HG03064 (cell line): ENCODE measurements at regions not wholly inside any gene's neighbourhood (a gene's known extent, or its start where the extent isn't known, plus 50 kb on each side); places are given as distances from the start of the nearest gene placed in this dataset.
A peak's percentile ranks its signal among the peaks of the same experiment; 100 is the strongest.
"Not testable (repeated sequence)": the region's sequence is repeated elsewhere in the genome, so short reads cannot be mapped to it uniquely, and the experiment has no call there.

Experiments
- ATAC-seq: cut with Tn5 transposase; IDR thresholded peaks from one replicate; pipeline ENCODE4 v1.9.1; 2021; ENCODE audit warnings: low read depth; ENCODE audit not compliant: unreplicated experiment

DNA sequence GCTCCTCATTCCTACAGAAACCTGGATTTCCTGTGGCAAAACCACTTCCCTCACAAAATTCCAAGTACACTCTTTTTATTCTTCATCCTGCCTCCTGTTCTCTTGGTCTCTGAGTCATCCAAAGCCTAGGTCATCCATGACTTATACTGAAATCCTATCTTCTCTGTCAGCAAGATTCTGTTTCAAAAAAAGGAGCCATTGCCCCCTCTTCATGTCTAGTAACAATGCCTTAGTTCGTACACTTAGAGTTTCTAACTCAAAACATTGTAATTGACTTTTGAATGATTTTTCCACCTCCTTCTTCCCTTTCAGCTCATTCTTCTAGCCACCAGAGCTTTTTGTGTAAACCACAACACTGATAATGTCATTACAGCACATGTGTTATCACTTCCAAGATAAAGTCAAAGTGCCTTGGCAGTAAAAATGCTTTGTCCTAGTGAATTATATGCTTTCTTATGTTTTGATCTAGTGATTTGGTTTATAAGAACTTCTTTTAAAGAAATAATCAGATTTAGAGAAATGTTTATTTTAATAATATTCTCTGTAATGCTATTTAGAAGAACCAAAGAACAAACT lies 256.5 kb upstream of the NECTIN3 start:
- no peak for ATAC-seq

DNA sequence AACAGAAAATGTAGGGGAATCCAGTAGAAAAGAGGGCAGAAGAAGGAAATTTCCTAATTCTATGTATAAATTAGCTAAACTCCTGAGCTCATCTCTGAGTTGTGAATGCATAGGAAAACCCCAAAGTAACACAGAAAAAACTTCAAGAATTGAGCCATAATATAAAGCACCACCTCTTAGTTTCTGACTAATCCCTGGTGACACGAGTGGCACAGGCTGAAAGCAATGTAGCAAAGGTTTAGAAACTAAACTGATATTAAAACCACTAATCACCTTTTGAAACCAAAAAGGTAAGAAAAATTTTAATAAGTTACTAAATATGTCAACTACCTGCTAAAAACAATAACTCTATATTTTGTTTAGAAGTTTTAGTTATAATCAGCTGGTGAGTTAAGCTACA lies 255.6 kb upstream of the NECTIN3 start:
- peak; percentile 50 for ATAC-seq

DNA sequence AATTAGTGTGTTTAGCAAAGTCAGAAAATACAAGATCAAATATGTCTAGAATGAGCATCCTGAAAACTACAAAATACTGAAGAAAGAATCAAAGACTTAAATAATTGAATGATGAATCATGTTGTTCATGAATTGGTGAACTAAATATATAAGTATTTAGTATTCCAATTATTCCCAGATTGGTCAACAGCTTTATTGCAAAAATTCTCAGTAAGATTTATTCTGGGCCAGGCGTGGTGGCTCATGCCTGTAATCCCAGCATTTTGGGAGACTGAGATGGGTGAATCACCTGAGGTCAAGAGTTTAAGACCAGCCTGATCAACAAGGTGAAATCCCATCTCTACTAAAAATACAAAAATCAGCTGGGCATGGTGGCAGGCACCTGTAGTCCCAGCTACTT lies 250.0 kb upstream of the NECTIN3 start:
- no peak for ATAC-seq

DNA sequence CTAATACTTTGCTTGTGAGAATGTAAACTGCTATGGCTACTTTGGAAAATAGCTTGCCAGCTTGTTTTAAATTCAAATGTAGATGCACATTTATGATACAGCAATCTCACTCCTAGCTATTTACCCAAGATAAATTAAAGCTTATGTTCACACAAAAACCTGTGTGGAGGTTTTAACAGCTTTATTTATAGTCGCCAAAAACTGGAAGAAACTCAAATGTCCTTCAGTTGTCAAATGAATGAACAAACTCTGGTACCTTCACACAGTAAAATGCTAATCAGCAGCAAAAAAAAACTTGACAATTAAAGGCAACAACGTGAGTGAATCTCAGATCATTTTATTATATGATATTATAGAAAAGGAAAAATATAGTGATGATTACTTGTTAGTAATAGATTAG lies 248.6 kb upstream of the NECTIN3 start:
- no peak for ATAC-seq

DNA sequence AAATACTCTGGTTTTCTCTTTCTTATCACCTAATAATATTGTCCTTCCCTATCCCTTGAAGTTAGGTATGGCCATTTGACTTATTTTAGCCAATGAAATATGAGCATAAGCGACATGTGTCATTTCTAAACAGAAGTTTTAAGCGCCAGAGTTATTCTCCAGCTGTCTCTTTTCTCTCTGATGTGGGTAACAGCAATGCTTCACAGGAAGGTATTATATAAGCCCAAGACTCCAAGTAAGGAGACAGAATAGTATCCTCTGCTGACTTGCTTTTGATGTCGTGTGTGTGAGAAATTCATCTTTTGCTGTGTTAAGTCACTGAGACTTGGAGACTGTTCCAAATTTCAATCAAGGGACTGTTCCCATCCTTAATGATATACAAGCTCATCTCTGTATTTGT lies 224.6 kb upstream of the NECTIN3 start:
- no peak for ATAC-seq

DNA sequence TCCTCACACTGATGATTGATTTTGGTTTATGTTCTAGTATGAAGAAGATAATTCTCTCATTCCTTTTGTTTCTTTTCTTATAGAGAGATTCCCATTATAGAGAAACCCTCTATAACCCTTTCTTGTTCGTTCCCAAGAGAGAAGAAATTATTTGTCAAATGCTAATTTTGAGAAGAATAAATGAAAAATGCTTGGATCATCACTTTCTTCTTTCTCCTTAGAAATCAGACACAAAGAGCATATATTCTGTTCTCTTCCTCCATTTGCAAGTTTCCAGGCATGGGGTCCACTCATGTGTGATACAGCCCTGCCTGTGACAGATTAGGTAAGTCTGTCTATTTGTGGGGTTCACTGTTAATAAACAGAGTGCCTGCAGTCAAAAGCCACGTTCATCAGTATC lies 222.6 kb upstream of the NECTIN3 start:
- no peak for ATAC-seq

DNA sequence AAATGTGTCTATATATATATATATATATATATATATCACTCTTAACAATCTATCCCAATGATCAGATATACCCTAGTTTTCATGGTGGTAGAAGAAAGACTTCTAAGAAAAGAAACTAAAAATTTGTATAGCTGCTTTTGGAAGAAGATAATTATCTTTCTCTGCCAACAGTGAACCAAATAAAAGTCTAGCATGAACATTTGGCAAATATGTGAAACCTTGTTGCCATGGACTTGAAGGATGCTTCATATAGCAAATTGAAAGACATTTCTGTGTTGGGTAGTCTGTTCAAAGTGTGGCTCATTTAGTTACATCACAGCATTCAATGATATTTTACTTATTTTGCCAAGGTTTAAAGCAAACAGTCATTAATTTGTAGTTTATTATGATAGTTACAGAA lies 219.9 kb upstream of the NECTIN3 start:
- no peak for ATAC-seq

DNA sequence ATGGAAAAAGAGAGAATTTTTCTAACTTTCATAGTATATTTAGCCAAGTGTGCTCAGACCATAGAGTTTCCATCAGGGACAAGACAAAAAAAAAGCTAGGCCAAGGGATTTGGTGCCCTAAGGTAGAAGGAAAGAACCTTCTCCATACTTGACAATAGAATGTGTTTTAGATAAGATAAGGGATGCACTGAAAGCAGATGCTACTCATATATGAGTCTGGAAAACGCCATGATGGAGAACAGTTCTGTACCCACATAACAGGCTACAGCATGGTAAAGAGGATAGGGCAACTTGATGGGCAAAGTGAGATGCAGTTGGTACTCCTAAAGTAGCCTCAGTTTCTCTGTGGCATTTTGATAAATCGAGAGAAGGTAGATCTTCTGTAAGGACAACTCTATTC lies 216.4 kb upstream of the NECTIN3 start:
- no peak for ATAC-seq

DNA sequence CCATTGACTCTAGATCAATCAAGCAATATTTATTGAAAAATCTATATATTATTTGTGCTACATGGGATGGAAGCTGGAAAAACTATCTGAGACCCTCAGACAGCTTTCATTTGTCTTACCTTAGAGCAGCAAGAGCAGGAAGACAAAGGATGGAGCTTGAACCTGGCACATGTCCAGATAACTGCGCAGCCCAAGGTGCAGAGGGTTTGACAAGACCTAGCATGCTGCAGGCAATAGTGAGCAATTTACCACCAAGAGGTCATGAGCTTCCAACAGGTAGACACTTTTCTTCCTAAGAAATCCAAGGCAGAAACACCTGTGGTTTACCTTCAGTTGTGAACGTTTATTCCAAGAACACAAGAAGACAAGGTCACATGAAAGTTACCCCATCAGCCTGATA lies 214.7 kb upstream of the NECTIN3 start:
- no peak for ATAC-seq

DNA sequence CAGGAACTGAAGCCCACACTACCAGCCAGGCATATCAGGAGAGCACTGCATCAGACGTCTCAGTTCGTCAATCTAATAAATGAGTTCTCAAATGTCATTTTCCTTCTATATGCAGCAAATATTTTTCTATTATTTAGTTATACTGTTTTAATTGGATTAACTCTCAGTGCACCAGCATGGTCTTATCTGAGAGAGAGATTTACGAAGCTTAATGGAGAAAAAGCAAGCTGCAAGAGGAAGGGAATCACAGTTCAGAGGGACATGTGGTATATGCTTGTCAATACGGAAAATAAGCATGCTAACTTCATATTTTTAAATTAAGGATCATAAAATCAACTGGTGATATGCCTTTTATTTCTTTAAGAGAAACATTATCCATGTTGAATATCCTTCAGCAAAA lies 213.1 kb upstream of the NECTIN3 start:
- ATAC-seq = no peak

DNA sequence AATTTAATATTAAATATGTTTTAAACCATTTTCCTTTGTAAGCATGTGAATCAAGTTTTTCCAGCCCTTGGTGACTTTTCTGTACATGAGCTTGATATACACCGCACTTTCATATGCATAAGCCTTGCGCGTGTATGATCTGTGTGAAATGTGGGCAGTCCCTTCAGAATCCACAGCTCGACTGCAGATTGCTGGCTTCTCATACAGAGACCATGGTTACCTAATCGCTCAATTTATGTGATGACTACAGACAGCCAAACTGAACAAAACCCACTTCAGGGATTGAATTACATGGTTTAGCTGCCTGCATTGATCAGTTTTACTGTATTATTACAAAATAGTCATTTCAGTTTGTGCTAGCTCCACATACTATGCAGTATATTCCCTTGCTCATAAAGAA lies 212.3 kb upstream of the NECTIN3 start:
- no peak for ATAC-seq

DNA sequence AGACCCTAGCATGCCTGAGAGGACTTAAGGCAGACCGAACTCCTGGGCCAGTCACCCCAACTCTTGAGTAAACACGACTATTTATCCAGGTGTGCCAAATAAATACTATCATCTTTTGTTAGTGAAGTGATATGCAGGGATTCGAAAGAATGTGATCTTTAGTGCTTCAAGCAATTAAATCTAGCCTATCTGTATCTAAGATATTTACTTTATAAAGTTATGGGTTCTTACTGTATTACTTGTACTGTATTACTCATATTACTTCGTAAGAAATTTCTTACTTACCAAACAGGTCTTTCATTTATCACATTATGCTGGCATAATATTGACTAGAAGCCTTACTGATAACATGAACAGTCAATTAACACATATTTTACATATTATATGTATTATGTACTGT lies 211.6 kb upstream of the NECTIN3 start:
- no peak for ATAC-seq

DNA sequence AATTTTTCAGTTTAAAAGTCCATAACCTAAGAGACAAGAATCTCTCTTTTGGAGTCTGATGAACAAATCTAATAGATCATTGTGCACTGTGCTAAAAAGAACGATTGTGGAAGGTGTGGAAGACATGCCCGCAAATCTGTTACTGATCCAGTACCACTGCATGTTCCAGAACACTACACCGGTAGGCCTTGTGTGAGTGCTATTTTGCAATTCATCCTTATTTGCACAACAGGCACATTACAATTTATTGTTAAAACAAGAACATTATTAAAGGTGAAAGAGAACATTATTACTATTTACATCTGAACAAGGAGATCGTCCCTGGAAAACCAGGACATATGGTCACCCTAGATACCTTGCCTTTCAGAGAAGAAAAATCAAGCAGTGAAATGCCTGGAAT lies 205.7 kb upstream of the NECTIN3 start:
- ATAC-seq = no peak

DNA sequence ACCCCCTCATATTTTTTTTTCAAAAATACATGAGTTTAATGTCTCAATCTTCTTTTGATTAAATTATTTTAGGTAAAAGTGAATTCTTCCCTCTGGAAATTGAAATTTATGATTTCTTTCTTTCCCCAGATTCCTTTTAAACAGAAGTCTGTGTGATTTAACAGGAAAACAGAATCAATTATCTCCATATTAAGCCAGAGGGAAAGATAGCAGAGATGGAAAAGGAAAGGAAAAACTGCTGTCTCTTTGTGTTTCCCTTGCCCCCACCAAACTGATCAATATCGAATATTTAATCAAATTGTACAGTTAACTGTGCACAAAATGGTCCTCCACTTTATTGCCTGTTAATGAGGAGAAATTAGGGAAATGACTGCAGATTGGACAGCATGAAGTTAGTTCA lies 203.5 kb upstream of the NECTIN3 start:
- ATAC-seq = no peak

DNA sequence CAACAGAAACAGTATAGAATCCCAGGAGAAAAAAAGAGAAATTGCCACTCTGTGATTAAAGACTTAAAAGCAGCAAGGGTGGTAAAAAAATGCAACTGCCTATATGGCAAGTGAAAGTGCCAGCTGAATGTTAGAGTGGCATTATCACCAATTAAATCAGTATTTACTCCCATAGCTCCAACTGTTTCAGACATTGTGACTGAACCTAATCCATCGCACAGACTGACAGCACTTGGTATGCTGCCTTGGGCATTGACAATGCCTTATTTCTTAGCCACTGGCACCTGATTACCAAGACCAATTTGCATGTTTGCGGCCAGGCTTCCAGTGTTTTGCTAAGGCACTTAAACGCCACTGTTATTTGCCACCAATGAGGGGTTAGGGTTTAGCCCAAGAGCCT lies 201.9 kb upstream of the NECTIN3 start:
- ATAC-seq = no peak

DNA sequence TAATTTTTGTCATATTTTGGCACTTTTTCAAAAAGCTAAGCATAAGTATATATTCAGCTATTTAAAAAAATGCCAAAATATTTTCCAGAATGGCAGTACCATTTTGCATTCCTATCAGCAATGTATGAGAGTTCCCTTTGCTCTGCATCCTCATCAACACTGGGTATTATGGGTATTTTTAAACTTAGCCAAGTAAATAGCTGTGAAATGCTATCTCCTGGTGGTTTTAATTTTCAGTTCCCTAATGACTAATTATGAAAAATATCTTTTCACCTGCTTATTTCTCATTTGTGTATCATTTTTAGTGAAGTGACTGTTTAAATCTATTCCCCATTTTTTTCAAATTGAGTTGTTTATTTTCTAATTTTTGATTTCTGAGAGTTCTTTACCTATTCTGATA lies 199.7 kb upstream of the NECTIN3 start:
- no peak for ATAC-seq

DNA sequence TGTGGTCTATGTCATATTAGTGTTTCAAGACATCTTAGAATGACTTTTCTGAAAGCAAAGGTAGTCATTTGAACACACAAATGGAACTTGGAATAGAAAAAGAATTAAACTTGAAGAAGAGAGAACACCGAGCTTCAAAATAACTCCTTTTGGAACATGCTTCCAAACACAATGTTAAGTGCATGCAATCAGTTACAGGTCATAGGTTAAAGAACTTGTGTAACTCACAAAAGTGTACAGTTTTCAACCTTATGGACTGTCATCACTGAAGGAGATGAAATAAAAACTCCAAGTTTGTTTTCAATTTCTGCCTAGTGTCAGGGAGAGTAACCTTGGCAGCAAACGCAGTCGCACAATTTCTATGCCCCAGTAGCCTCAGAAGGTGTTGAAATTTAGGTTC lies 192.9 kb upstream of the NECTIN3 start:
- ATAC-seq = no peak

DNA sequence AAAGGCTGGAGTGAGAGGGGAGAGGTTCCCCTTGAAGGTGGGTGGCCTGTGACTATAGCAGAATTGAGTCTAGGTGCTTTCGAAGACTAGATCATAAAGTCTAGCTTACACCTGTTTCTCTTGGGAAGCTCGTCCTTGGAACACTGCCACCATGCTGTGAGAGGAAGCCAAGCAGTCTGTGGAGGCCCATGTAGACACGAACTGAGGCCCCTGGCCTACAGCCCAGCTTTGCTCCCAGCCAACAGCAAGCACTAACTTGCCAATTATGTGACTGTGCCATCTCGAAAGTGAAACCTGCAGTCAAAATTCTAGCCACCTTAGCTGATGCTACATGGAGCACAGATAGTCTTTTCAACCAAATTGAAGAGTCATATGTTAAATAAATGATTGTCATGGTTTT lies 190.5 kb upstream of the NECTIN3 start:
- no peak for ATAC-seq

DNA sequence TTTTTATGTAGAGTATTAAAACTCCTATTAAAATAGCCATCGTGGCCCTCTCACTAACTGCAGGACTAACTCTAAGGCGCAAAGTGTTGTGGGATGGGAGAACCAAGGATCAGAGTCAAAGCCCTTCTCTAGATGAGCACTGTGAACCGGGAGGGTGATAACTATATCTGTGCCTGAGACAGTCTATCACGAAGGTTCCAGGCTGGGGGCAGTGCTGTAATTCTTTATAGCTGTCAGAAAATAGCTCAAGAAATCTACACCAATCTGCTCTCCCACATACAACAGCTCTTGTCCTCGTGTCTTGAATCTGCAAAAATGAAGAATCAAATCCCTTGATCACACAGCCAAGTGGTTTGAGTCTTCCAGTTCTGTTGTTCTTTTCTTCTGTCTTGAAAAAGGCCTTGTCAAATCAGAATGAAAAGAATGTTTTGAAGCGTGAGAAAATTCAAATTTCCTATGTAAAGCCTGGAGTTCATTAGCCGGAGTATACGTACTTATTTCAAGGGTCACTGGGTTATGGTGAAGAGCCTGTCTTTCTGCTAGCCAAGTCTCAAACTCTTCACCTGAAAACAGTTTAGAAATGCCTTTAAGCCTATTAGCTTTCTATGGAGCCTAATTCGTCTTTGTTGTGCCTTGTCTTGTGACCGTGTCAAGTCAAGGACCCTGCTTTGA lies 185.3 kb upstream of the NECTIN3 start:
- ATAC-seq = no peak

DNA sequence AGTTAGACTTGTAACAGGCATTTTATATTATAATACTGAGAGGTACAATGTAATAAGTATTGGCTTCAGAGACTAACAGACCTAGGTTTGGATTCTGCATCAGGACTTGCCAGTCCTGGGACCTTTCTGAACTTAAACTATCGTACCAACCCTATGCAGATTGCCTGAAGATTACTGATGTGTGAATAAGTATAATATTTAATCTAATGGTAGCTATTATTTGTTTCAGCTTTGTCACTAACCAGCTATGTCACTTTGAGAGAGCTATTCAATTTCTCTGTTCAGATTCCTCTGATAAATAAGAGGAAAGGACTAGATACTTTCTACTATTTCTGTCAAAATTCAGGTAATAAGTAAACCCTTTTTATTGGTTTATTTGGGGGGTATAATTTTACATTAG lies 184.4 kb upstream of the NECTIN3 start:
- ATAC-seq = no peak

DNA sequence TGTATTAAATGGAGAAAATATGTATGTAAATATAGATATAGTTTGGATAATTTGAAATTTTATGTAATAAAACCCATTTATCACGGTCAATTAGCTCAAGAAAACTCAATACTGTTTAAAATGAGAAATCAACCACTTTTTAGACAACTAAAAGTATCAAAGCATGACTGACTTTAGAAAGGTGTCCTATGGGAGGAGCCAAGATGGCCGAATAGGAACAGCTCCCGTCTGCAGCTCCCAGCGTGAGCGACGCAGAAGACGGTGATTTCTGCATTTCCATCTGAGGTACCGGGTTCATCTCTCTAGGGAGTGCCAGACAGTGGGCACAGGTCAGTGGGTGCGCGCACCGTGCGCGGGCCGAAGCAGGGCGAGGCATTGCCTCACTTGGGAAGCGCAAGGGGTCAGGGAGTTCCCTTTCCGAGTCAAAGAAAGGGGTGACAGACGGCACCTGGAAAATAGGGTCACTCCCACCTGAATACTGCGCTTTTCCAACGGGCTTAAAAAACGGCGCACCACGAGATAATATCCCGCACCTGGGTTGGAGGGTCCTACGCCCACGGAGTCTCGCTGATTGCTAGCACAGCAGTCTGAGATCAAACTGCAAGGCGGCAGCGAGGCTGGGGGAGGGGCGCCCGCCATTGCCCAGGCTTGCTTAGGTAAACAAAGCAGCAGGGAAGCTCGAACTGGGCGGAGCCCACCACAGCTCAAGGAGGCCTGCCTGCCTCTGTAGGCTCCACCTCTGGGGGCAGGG lies 182.8 kb upstream of the NECTIN3 start:
- ATAC-seq = not testable (repeated sequence)

DNA sequence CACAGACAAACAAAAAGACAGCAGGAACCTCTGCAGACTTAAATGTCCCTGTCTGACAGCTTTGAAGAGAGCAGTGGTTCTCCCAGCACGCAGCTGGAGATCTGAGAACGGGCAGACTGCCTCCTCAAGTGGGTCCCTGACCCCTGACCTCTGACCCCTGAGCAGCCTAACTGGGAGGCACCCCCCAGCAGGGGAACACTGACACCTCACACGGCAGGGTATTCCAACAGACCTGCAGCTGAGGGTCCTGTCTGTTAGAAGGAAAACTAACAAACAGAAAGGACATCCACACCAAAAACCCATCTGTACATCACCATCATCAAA lies 182.3 kb upstream of the NECTIN3 start:
- not testable (repeated sequence) for ATAC-seq
